AG10803 (cell line): ENCODE measurements at regions not wholly inside any gene's neighbourhood (a gene's known extent, or its start where the extent isn't known, plus 50 kb on each side); places are given as distances from the start of the nearest gene placed in this dataset.

Source experiments
- DNase-seq: peaks from one replicate; pipeline ENCODE4 v3.0.0; 2010; ENCODE audit warnings: low read depth
- H3K4me3 ChIP-seq: 2 replicates; pipeline ENCODE4 v1.5.1; 2011; ENCODE audit warnings: mild to moderate bottlenecking, low read length, control low read depth
- CTCF ChIP-seq: conservative IDR thresholded peaks from 2 replicates; pipeline ENCODE4 v1.5.1; 2011; ENCODE audit warnings: mild to moderate bottlenecking, low read length, control low read depth, inconsistent platforms

- H3K4me3 ChIP-seq, result no peak overlapping the region
- no peak for DNase-seq
- TF ChIP-seq CTCF, result no peak
These were observed 171.4 kb downstream of the BMP7 start for GRCh38 chr20:57094991-57095390.

- DNase-seq, result no peak
- TF ChIP-seq CTCF, result no peak
- no peak overlapping the region for H3K4me3 ChIP-seq
These were observed 171.0 kb downstream of the BMP7 start for GRCh38 chr20:57095426-57095825.

GRCh38 chr20:57097245-57097915, 169.1 kb downstream of the BMP7 start:
- TF ChIP-seq CTCF, result no peak
- no peak overlapping the region for H3K4me3 ChIP-seq
- DNase-seq, result no peak

- no peak for TF ChIP-seq CTCF
These were observed 164.3 kb downstream of the BMP7 start for GRCh38 chr20:57102160-57102559.

GRCh38 chr20:57102566-57102965, 163.9 kb downstream of the BMP7 start:
- H3K4me3 ChIP-seq, result no peak overlapping the region
- no peak for TF ChIP-seq CTCF
- no peak for DNase-seq

More at GRCh38 chr20:57102160-57102559, 164.3 kb downstream of the BMP7 start:
- H3K4me3 ChIP-seq, result no peak overlapping the region
- no peak for DNase-seq

GRCh38 chr20:57103146-57103800, 163.2 kb downstream of the BMP7 start:
- TF ChIP-seq CTCF, result no peak
- no peak for DNase-seq
- H3K4me3 ChIP-seq, result no peak overlapping the region

GRCh38 chr20:57104113-57104512, 162.3 kb downstream of the BMP7 start:
- no peak for TF ChIP-seq CTCF
- no peak overlapping the region for H3K4me3 ChIP-seq
- no peak for DNase-seq
